Middle frontal gyrus (tissue), 1 donor: ENCODE measurements at regions not wholly inside any gene's neighbourhood (a gene's known extent, or its start where the extent isn't known, plus 50 kb on each side); places are given as distances from the start of the nearest gene placed in this dataset.

Experiments
- DNase-seq: peaks from one replicate; pipeline ENCODE4 v3.0.0-alpha.2; 2015; ENCODE audit warnings: low spot score; ENCODE audit errors: extremely low spot score

GRCh38 chr22:25366408-25366807 lies 147.0 kb downstream of the CRYBB2 start:
- DNase-seq: no peak

- DNase-seq: no peak
Measured at GRCh38 chr22:25366876-25367466, 147.5 kb downstream of the CRYBB2 start.

- no peak for DNase-seq
Measured at GRCh38 chr22:25367756-25368155, 148.3 kb downstream of the CRYBB2 start.

GRCh38 chr22:25368271-25368670 lies 148.8 kb downstream of the CRYBB2 start:
- DNase-seq: no peak

- DNase-seq: no peak
Measured at GRCh38 chr22:25369041-25369440, 149.6 kb downstream of the CRYBB2 start.

GRCh38 chr22:25370322-25370721 lies 150.9 kb downstream of the CRYBB2 start:
- no peak for DNase-seq

DNA sequence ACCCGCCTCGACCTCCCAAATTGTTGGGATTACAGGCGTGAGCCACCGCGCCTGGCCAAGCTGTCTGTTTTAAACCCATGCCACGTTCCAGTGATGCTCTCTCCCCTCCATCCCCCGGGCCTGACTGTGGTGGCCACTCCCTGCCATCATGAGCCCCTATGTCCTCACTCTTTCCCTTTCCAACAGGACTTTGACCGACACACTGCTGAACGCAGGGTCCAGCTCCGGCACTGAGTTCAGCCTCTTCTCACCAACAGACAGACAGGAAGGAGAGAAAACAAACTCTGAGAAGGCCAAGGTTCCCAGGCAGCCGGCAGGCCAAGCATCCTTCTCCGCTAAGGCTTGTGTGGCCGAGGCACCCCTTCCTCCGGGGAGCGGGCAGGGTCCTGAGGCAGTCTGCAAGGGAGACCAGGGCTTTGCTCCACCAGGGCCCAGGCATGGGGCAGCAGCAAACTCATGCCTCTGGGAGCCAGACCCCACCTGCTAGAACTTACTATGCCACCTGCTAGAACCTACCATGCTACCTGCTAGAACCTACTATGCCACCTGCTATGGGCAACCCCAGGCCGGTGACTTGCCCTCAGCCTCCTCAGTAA lies 152.7 kb downstream of the CRYBB2 start:
- DNase-seq: no peak

DNA sequence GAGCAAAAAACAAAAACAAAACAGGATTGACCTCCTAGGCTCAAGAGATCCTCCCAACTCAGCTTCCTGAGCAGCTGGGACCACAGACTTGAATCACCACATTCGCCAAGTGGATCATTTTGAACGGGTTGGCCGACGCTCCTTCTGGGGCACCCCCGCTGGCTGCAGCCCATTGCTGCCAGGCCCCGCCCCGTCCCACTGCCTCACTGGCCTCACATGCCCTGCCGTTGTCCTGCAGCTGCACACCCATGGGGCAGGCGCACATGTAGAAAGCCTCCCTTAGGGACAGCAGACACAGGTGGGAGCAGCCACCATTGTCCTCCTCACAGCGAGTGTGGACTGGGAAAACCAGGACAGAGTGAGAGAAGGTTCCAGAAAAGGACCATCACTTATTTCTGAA lies 154.5 kb downstream of the CRYBB2 start:
- DNase-seq: no peak

DNA sequence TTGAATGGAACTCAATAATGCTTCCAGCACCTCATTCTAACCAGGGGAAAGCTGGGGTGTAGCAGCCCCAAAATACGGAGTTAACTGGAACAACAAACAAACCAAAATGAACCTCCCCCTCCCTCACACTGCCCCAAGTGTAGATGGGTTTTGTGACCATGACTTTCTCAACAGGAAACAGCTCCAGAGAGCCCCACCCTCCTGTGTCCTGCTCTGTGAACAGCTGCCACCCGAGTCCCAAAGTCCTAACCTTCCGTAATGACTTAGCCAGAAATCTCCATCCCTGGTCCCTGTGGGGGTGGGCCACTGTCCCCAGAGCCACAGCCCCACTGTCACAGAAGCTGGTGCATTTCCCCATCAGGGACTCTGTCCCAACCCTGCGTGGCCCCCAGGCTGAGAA lies 155.4 kb downstream of the CRYBB2 start:
- DNase-seq: no peak

DNA sequence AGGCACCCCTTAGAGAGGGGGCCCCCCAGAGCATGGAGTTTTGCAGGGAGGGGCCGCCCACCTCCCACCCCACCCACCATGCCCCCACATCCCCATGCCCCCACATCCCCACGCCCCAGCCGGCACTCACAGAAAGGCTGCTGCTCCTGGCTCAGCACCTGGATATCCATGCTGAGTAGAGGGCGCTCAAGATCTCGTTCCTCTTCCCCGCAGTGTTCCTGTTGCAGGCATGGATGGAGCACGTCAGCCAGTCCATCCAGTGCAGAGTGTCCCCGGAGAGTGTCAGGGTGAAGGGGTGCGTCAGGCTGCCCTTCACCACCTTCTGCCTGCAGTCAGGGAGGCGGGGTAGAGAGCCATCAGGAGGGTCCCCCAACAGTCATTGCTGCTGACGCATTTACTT lies 156.2 kb downstream of the CRYBB2 start:
- no peak for DNase-seq

- no peak for DNase-seq
Measured at GRCh38 chr22:25377699-25378098, 158.3 kb downstream of the CRYBB2 start.

- no peak for DNase-seq
Measured at GRCh38 chr22:25380122-25380747, 160.8 kb downstream of the CRYBB2 start.

DNA sequence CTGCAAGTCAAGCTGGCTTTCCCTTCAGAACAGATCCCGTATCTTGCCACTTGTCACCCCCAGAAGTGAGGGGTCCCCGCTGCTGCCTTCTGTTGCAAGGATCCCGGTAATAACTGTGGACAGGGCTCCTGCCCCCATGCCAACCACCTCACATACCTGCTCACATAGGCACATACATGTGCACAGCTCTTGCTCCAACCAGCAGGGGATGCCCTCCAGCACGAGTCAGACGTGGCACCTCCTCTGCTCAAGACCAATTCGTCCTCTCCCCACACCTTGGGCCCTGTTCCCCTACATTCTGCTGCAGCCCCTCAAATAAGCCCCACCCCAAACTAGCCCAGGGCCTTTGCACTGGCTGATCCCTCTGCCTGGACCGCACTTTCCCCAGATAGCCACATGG lies 163.3 kb downstream of the CRYBB2 start:
- DNase-seq: no peak

DNA sequence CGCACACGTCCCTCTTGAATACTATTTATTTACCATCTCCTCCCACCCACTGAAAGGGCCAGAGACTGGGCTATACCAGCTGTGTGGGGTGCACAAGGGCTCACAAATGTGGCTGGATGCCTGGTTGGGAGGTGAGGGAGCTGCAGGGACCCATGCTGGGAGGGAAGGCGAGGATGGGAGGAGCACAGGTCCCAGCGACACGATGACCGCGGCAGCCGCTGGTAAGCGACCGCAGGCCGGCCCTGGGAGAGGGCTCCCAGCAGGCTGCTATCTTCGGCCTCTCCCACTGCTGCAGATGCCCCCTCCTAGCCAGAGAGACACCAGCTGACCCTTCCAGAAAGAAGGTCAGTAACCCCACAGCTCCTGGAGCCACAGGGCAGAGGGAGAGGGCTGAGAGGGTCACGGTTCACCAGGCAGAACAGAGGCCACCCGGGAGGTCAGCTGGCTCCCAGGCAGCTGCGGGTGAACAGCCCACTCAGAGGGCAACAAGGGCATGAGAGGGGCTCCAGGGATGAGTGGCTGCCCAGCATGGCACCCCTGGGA lies 163.9 kb downstream of the CRYBB2 start:
- no peak for DNase-seq

- no peak for DNase-seq
Measured at GRCh38 chr22:25383892-25384291, 164.5 kb downstream of the CRYBB2 start.

DNA sequence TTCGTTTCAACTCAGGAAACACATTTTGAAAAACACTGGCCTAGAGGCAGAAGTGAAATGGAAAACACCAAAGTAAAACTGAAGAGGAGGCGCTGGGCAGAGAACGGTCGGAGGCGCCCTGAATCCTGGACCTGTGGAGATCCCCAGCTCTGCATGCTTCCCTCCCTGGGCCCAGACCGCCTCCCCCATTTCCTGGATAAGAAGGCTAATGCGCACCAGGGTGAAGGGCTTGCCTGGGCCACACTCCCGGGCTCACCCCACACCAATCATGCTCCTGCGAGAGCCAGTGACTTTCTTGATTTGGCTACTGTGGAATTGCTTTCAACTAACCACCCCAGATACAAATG lies 167.1 kb downstream of the CRYBB2 start:
- DNase-seq: no peak

- no peak for DNase-seq
Measured at GRCh38 chr22:25388415-25388814, 169.0 kb downstream of the CRYBB2 start.

DNA sequence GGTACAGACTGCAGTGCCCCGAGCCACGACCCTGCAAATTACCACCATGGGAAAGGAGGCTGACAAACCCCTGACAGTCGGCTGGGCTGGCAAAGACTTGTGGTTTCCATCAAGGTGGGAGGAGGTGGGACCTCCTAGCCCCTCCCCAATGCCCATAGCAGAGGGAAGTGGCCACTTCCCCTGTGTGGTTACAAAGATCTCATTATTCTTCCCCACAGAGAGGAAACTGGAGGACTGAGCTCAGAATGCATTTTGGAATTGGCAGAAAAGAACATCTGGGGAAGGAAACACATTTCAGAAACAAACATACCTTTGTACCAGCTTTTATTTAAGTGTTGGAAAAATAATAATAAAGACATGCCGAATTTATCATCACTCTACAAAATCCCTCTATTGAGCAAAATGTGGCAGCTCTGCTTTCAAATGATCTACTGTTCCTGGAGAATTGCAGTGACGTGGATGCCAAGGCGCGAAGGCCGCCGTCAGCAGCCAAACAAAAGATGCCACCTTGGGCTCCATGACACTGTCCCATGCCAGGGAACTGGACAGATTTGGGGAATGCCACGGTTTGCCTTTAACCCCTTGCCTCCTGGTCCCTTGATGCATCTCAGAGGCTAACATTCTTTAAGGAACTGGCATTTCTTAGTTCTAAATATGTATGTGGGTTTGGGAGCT lies 169.6 kb downstream of the CRYBB2 start:
- no peak for DNase-seq

DNA sequence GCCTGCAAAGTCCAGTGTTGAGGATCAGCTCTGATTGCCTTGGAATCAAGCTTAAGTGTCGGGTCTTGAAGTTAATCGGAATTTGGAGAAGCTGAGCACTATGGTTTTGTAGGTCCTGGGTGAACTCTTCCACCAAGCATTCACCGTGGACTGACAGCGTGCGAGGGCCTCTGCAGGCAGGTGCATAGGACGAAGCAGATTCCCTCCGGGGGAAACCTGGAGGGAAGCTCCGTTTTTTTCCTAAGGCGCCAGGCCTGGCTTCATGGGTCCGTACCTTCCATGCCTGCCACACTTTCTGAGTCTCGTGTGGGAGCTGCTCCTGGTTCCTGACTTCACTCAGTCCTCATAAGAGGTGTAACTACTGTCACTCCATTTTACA lies 170.1 kb downstream of the CRYBB2 start:
- no peak for DNase-seq

- no peak for DNase-seq
Measured at GRCh38 chr22:25390297-25391240, 171.1 kb downstream of the CRYBB2 start.

GRCh38 chr22:25392584-25392983 lies 171.9 kb upstream of the GRK3 start:
- no peak for DNase-seq
